Stimulated activated CD4-positive, alpha-beta T cell treated with anti-CD3 and anti-CD28 coated beads, Interleukin-4, amount 100 ng/mL, for 24 hours (primary cell): ENCODE measurements at regions not wholly inside any gene's neighbourhood (a gene's known extent, or its start where the extent isn't known, plus 50 kb on each side); places are given as distances from the start of the nearest gene placed in this dataset.

Experiments used
- DNase-seq: peaks from one replicate; pipeline ENCODE4 v3.0.0-alpha.2; 2020

GRCh38 chr18:42563995-42564394, 551.5 kb downstream of the RIT2 start:
- DNase-seq, result no peak

- no peak for DNase-seq
Measured at GRCh38 chr18:42564761-42565160, 550.7 kb downstream of the RIT2 start.

GRCh38 chr18:42568773-42569172, 546.7 kb downstream of the RIT2 start:
- DNase-seq, result no peak

- no peak for DNase-seq
Measured at GRCh38 chr18:42574871-42575270, 540.6 kb downstream of the RIT2 start.

- no peak for DNase-seq
Measured at GRCh38 chr18:42576124-42576523, 539.4 kb downstream of the RIT2 start.

GRCh38 chr18:42578792-42579191, 536.7 kb downstream of the RIT2 start:
- DNase-seq, result no peak

GRCh38 chr18:42582266-42582665, 533.2 kb downstream of the RIT2 start:
- no peak for DNase-seq

GRCh38 chr18:42583283-42583731, 532.2 kb downstream of the RIT2 start:
- DNase-seq, result no peak

- DNase-seq, result no peak
Measured at GRCh38 chr18:42586601-42587000, 528.9 kb downstream of the RIT2 start.

GRCh38 chr18:42588786-42589185, 526.7 kb downstream of the RIT2 start:
- no peak for DNase-seq

GRCh38 chr18:42604820-42605219, 510.7 kb downstream of the RIT2 start:
- DNase-seq, result no peak

GRCh38 chr18:42606886-42607495, 508.5 kb downstream of the RIT2 start:
- DNase-seq, result no peak

GRCh38 chr18:42611134-42611533, 504.4 kb downstream of the RIT2 start:
- no peak for DNase-seq

- DNase-seq, result no peak
Measured at GRCh38 chr18:42614619-42615293, 500.7 kb downstream of the RIT2 start.

- no peak for DNase-seq
Measured at GRCh38 chr18:42617221-42617620, 498.3 kb downstream of the RIT2 start.

GRCh38 chr18:42619771-42620170, 495.7 kb downstream of the RIT2 start:
- DNase-seq, result no peak

GRCh38 chr18:42620657-42621056, 494.8 kb downstream of the RIT2 start:
- DNase-seq, result no peak

GRCh38 chr18:42623935-42624334, 491.6 kb downstream of the RIT2 start:
- DNase-seq, result no peak

- no peak for DNase-seq
Measured at GRCh38 chr18:42632801-42633200, 482.7 kb downstream of the RIT2 start.

- DNase-seq, result no peak
Measured at GRCh38 chr18:42635378-42636048, 480.0 kb downstream of the RIT2 start.

- no peak for DNase-seq
Measured at GRCh38 chr18:42636309-42636708, 479.2 kb downstream of the RIT2 start.

GRCh38 chr18:42640160-42640559, 475.3 kb downstream of the RIT2 start:
- DNase-seq, result no peak

GRCh38 chr18:42641996-42642395, 473.5 kb downstream of the RIT2 start:
- no peak for DNase-seq

- DNase-seq, result no peak
Measured at GRCh38 chr18:42644729-42645131, 470.8 kb downstream of the RIT2 start.
